GM19463 (cell line): ENCODE measurements at regions not wholly inside any gene's neighbourhood (a gene's known extent, or its start where the extent isn't known, plus 50 kb on each side); places are given as distances from the start of the nearest gene placed in this dataset.
"Not testable (repeated sequence)": the region's sequence is repeated elsewhere in the genome, so short reads cannot be mapped to it uniquely, and the experiment has no call there.

Experiments
- ATAC-seq: cut with Tn5 transposase; IDR thresholded peaks from one replicate; pipeline ENCODE4 v1.9.1; 2021; ENCODE audit warnings: mild to moderate bottlenecking, moderate library complexity; ENCODE audit not compliant: unreplicated experiment

GRCh38 chr5:136501133-136501532 lies 135.8 kb upstream of the TRPC7 start:
- ATAC-seq: no peak

- ATAC-seq: no peak
Measured at GRCh38 chr5:136492587-136492986, 127.2 kb upstream of the TRPC7 start.

- no peak for ATAC-seq
Measured at GRCh38 chr5:136491806-136492205, 126.5 kb upstream of the TRPC7 start.

- ATAC-seq: no peak
Measured at GRCh38 chr5:136484808-136485325, 119.5 kb upstream of the TRPC7 start.

GRCh38 chr5:136482206-136482605 lies 116.9 kb upstream of the TRPC7 start:
- ATAC-seq: no peak

- no peak for ATAC-seq
Measured at GRCh38 chr5:136474466-136474865, 109.1 kb upstream of the TRPC7 start.

GRCh38 chr5:136467632-136468031 lies 102.3 kb upstream of the TRPC7 start:
- no peak for ATAC-seq

- no peak for ATAC-seq
Measured at GRCh38 chr5:136466041-136466415, 100.7 kb upstream of the TRPC7 start.

- ATAC-seq: no peak
Measured at GRCh38 chr5:136458481-136458880, 93.1 kb upstream of the TRPC7 start.

- no peak for ATAC-seq
Measured at GRCh38 chr5:136457390-136458013, 92.2 kb upstream of the TRPC7 start.

- ATAC-seq: no peak
Measured at GRCh38 chr5:136455409-136455808, 90.1 kb upstream of the TRPC7 start.

- ATAC-seq: no peak
Measured at GRCh38 chr5:136453986-136454758, 88.8 kb upstream of the TRPC7 start.

GRCh38 chr5:136453199-136453598 lies 87.9 kb upstream of the TRPC7 start:
- ATAC-seq: no peak

- not testable (repeated sequence) for ATAC-seq
Measured at GRCh38 chr5:136447576-136447975, 82.2 kb upstream of the TRPC7 start.

- no peak for ATAC-seq
Measured at GRCh38 chr5:136446565-136446964, 81.2 kb upstream of the TRPC7 start.

GRCh38 chr5:136444099-136444498 lies 78.8 kb upstream of the TRPC7 start:
- ATAC-seq: not testable (repeated sequence)

- ATAC-seq: no peak
Measured at GRCh38 chr5:136439367-136439766, 74.0 kb upstream of the TRPC7 start.

- ATAC-seq: no peak
Measured at GRCh38 chr5:136435946-136436543, 70.7 kb upstream of the TRPC7 start.

- ATAC-seq: no peak
Measured at GRCh38 chr5:136434795-136435194, 69.5 kb upstream of the TRPC7 start.

GRCh38 chr5:136432705-136433104 lies 67.4 kb upstream of the TRPC7 start:
- ATAC-seq: no peak

GRCh38 chr5:136430081-136430480 lies 64.7 kb upstream of the TRPC7 start:
- ATAC-seq: no peak

- ATAC-seq: no peak
Measured at GRCh38 chr5:136427426-136427825, 62.1 kb upstream of the TRPC7 start.
